ENCODE measurements at regions not wholly inside any gene's neighbourhood (a gene's known extent, or its start where the extent isn't known, plus 50 kb on each side); places are given as distances from the start of the nearest gene placed in this dataset.
A peak's percentile ranks its signal among the peaks of the same experiment; 100 is the strongest.

- TF ChIP-seq, protein P1, sequence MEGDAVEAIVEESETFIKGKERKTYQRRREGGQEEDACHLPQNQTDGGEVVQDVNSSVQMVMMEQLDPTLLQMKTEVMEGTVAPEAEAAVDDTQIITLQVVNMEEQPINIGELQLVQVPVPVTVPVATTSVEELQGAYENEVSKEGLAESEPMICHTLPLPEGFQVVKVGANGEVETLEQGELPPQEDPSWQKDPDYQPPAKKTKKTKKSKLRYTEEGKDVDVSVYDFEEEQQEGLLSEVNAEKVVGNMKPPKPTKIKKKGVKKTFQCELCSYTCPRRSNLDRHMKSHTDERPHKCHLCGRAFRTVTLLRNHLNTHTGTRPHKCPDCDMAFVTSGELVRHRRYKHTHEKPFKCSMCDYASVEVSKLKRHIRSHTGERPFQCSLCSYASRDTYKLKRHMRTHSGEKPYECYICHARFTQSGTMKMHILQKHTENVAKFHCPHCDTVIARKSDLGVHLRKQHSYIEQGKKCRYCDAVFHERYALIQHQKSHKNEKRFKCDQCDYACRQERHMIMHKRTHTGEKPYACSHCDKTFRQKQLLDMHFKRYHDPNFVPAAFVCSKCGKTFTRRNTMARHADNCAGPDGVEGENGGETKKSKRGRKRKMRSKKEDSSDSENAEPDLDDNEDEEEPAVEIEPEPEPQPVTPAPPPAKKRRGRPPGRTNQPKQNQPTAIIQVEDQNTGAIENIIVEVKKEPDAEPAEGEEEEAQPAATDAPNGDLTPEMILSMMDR (conservative IDR thresholded peaks at IDR 0.05; ENCODE audit: low read depth, low read length), result no peak
- H3K4me3 ChIP-seq (ENCODE audit: low read depth, low read length), result no peak overlapping the region
- DNase-seq (ENCODE audit: low read depth), result no peak
These were observed 83.4 kb upstream of the TOP1 start for GRCh38 chr20:40945189-40945588.

DNA sequence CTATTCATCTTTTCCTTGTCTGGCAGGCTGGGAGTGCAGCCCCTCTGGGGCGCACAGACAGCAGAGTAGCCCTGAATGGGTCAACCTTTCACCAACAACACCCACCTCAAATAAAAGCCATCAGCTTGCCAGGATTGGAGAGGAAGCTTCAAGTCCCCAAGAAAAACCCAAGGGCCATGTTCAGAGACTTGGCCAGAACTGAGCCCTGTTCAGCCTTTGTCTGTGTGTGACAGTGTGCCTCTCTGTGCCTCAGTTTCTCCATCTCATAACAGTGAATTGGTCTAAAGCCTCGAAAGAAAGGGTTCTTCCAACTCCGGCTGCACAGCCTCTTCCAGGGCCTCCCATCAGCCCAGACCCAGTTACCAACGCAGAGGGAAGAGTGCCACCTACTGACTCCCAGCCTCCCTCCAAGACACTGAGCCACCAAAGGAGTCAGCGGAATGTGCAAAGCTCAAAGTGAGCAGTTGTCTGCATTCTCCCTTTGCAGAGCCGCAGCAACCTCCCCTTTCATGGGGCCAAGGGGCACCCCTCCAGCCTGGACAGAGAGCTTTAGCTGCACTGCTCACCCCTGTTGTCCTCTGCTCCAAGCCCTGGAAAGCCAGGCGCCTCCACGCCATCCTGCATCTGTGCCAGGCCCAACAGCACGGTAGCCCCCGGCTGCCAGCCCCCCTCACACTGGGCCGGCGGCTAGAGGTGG lies 82.7 kb upstream of the TOP1 start:
- TF ChIP-seq, protein P1 (conservative IDR thresholded peaks at IDR 0.05; ENCODE audit: low read depth, low read length), result peak; percentile 61
- no peak overlapping the region for H3K4me3 ChIP-seq (ENCODE audit: low read depth, low read length)
- DNase-seq (ENCODE audit: low read depth), result no peak

GRCh38 chr20:40946451-40946850 lies 82.2 kb upstream of the TOP1 start:
- TF ChIP-seq, protein P1 (conservative IDR thresholded peaks at IDR 0.05; ENCODE audit: low read depth, low read length), result no peak
- DNase-seq (ENCODE audit: low read depth), result no peak
- no peak overlapping the region for H3K4me3 ChIP-seq (ENCODE audit: low read depth, low read length)

GRCh38 chr20:40948465-40949267 lies 80.0 kb upstream of the TOP1 start:
- no peak for DNase-seq (ENCODE audit: low read depth)
- no peak overlapping the region for H3K4me3 ChIP-seq (ENCODE audit: low read depth, low read length)
- TF ChIP-seq, protein P1 (conservative IDR thresholded peaks at IDR 0.05; ENCODE audit: low read depth, low read length), result no peak

GRCh38 chr20:40949346-40949745 lies 79.3 kb upstream of the TOP1 start:
- TF ChIP-seq, protein P1 (conservative IDR thresholded peaks at IDR 0.05; ENCODE audit: low read depth, low read length), result no peak
- no peak overlapping the region for H3K4me3 ChIP-seq (ENCODE audit: low read depth, low read length)
- no peak for DNase-seq (ENCODE audit: low read depth)

DNA sequence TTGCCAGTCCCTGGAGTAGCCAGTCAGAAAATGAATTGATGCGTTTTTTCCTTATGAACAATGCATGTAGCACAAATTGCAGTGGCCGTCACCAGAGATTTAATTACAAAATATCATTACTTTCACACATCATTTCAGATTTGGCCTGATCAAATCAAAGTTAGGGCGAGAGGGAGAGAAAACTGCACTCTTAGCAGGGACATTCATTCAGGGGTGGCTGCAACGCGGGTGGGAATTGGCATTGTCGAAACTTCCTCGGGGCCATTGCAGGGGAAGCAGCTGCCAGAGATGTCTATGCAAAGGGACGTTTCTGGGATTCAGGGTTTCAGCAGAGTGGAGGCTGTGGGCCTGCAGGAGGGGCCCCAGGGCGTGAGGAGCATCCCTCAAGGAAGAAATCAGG lies 76.5 kb upstream of the TOP1 start:
- no peak for DNase-seq (ENCODE audit: low read depth)
- TF ChIP-seq, protein P1 (conservative IDR thresholded peaks at IDR 0.05; ENCODE audit: low read depth, low read length), result no peak
- no peak overlapping the region for H3K4me3 ChIP-seq (ENCODE audit: low read depth, low read length)

Data from epithelial cell of proximal tubule (primary cell).